ENCODE measurements at regions not wholly inside any gene's neighbourhood (a gene's known extent, or its start where the extent isn't known, plus 50 kb on each side); places are given as distances from the start of the nearest gene placed in this dataset.

DNA sequence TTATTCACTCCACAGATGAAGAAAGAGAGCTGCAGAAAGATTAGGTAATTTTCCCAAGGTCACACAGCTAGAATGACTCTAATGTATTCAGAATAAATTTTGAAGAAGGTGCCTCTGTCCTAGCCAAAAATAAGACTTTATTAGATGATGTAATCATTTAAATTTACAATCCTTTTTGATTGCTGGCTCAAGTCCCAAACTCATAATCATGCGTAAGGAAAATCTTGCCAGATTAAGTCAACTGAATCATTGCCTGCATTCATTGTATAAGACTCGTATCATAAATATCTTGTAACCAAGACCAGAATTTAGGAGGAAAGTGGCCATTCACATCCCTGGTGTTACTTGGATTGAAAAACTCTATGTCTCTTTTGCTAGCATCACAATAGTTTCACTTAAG is 53.1 kb upstream of the STK39 start:
- no peak overlapping the region for H3K4me3 ChIP-seq
- H3K27ac ChIP-seq: no peak overlapping the region
- H3K27me3 ChIP-seq: no peaks in the 10 kb centered on the region
- H3K4me1 ChIP-seq: no peaks in the 10 kb centered on the region
- peaks cover 0 to 5% (median 2%) of the 10 kb centered on the region in 4 donors for H3K9me3 ChIP-seq
- no peak for TF ChIP-seq POLR2AphosphoS5 (IDR thresholded peaks at IDR 0.05)
- TF ChIP-seq, protein P1, sequence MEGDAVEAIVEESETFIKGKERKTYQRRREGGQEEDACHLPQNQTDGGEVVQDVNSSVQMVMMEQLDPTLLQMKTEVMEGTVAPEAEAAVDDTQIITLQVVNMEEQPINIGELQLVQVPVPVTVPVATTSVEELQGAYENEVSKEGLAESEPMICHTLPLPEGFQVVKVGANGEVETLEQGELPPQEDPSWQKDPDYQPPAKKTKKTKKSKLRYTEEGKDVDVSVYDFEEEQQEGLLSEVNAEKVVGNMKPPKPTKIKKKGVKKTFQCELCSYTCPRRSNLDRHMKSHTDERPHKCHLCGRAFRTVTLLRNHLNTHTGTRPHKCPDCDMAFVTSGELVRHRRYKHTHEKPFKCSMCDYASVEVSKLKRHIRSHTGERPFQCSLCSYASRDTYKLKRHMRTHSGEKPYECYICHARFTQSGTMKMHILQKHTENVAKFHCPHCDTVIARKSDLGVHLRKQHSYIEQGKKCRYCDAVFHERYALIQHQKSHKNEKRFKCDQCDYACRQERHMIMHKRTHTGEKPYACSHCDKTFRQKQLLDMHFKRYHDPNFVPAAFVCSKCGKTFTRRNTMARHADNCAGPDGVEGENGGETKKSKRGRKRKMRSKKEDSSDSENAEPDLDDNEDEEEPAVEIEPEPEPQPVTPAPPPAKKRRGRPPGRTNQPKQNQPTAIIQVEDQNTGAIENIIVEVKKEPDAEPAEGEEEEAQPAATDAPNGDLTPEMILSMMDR (IDR thresholded peaks at IDR 0.05): no peak
- TF ChIP-seq EP300 (IDR thresholded peaks at IDR 0.05): no peak
- no peak for TF ChIP-seq POLR2A (IDR thresholded peaks at IDR 0.05)
- intact Hi-C loops (cut with DNase I; ENCODE audit: low total_unique reads): no loop called here
- 28 to 79% (median 63%) methylated on average over 2 of the region's 2 CpGs for WGBS, 5 donors
- no peak for DNase-seq
- no peaks in the 10 kb centered on the region for H3K36me3 ChIP-seq

DNA sequence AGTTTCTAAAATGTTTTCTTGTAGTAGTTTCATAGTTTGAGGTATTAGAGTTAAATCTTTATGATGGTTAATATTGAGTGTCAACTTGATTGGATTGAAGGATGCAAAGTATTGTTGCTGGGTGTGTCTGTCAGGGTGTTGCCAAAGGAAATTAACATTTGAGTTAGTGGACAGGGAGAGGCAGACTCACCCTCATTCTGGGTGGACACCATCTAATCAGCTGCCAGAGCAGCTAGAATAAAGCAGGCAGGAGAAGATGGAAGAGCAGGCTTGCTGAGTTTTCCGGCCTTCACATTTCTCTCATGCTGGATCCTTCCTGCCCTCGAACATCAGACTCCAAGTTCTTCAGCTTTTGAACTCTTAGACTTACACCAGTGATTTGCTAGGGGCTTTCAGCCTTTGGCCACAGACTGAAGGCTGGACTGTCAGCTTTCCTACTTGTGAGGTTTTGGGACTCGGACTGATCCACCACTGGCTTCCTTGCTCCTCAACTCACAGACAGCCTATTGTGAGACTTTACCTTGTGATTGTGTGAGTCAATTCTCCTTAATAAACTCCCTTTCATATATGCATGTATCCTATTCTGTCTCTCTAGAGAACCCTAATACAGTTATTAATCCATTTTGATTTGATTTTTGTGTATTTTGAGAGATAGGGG is 56.8 kb upstream of the STK39 start:
- Histone ChIP-seq H3K36me3 (no peaks in the 10 kb centered on the region), H3K4me3 (no peak overlapping the region), H3K4me1 (no peaks in the 10 kb centered on the region), H3K9me3 (peaks cover 0 to 25% (median 9%) of the 10 kb centered on the region in 4 donors), H3K27ac (no peak overlapping the region), H3K27me3 (no peaks in the 10 kb centered on the region)
- TF ChIP-seq, protein P1 (IDR thresholded peaks at IDR 0.05): no peak
- no peak for DNase-seq
- WGBS, 5 donors: 88 to 100% (median 93%) methylated on average over 3 of the region's 3 CpGs
- intact Hi-C loops (cut with DNase I; ENCODE audit: low total_unique reads): no loop called here

DNA sequence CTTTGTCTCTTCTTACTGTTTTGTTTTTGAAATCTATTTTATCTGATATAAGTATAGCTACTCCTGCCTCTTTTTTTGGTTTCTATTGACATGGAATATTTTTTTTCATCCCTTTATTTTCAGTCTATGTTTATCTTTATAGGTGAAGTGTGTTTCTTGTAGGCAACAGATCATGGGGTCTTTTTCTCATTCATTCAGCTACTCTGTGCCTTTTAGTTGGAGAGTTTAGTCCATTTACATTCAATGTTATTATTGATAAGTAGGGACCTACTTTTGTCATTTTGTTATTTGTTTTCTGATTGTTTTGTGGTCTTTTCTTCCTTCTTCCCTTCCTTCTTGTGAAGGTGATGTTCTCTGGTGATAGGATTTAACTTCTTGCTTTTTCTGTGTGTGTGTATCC is 60.0 kb upstream of the STK39 start:
- intact Hi-C loops (cut with DNase I; ENCODE audit: low total_unique reads): no loop called here
- Histone ChIP-seq H3K4me1 (peaks cover 0 to 4% (median under 1%) of the 10 kb centered on the region in 4 donors), H3K27ac (no peak overlapping the region), H3K4me3 (no peak overlapping the region), H3K27me3 (no peaks in the 10 kb centered on the region), H3K36me3 (no peaks in the 10 kb centered on the region), H3K9me3 (peaks cover 0 to 25% (median 9%) of the 10 kb centered on the region in 4 donors)
- DNase-seq: no peak
- no peak for TF ChIP-seq POLR2AphosphoS5 (IDR thresholded peaks at IDR 0.05)
- TF ChIP-seq, protein P1 (IDR thresholded peaks at IDR 0.05): no peak
- TF ChIP-seq POLR2A (IDR thresholded peaks at IDR 0.05): no peak
- no peak for TF ChIP-seq EP300 (IDR thresholded peaks at IDR 0.05)

DNA sequence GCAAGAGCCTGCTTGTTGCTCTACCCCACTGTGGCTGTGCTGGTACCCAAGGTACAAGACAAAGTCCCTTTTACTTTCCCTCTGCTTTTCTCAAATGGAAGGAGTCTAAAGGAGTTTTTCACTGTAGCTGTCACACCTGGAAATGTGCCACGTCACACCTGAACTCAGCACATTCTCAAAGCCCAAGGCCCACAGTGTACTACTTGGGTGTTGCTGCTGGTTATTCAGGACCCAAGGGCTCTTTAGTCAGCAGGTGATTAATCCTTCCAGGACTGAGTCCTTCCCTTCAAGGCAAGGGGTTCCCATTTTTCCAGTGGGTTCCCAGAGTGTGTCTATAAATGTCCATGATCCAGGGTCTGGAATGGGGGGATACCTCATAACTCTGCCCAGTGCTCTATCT is 63.2 kb upstream of the STK39 start:
- Histone ChIP-seq H3K4me1 (peaks cover 0 to 6% (median 2%) of the 10 kb centered on the region in 4 donors), H3K9me3 (peaks cover 0 to 21% (median 5%) of the 10 kb centered on the region in 4 donors), H3K27me3 (no peaks in the 10 kb centered on the region), H3K4me3 (no peak overlapping the region), H3K36me3 (no peaks in the 10 kb centered on the region), H3K27ac (no peak overlapping the region)
- WGBS, 5 donors: 75 to 100% (median 95%) methylated on average over 1 of the region's 1 CpG
- DNase-seq: no peak
- intact Hi-C loops (cut with DNase I; ENCODE audit: low total_unique reads): no loop called here
- TF ChIP-seq POLR2A (IDR thresholded peaks at IDR 0.05) (no peak), EP300 (IDR thresholded peaks at IDR 0.05) (no peak), POLR2AphosphoS5 (IDR thresholded peaks at IDR 0.05) (no peak)
- TF ChIP-seq, protein P1 (IDR thresholded peaks at IDR 0.05): no peak
